Retina (tissue), 1 donor: ENCODE measurements at regions not wholly inside any gene's neighbourhood (a gene's known extent, or its start where the extent isn't known, plus 50 kb on each side); places are given as distances from the start of the nearest gene placed in this dataset.

Experiments used
- DNase-seq: peaks from one replicate; pipeline ENCODE4 v3.0.0-alpha.2; 2016

- DNase-seq = no peak
These were observed 268.5 kb upstream of the LDB2 start for GRCh38 chr4:17166954-17167353.

DNA sequence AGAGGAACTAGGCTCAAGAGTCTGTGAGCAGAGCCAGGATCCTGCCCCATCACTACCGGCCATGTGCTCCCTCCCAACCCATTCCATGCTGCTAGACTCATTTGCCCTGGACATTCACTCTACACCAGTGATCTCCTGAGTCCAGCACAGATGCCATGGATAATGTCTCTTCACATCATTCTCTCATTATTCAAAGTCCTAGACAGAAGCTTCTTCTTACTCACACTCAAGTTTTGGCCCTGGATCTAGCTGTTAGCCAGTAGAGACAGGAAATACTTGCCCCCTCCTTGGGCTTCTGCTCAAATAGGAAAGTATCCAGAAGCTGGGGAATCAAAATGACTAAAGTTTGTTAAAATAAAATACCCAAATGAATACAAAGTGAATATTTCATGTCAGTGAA, 266.8 kb upstream of the LDB2 start:
- no peak for DNase-seq

GRCh38 chr4:17164666-17165065, 266.2 kb upstream of the LDB2 start:
- DNase-seq = no peak

- no peak for DNase-seq
These were observed 264.8 kb upstream of the LDB2 start for GRCh38 chr4:17163156-17163771.

DNA sequence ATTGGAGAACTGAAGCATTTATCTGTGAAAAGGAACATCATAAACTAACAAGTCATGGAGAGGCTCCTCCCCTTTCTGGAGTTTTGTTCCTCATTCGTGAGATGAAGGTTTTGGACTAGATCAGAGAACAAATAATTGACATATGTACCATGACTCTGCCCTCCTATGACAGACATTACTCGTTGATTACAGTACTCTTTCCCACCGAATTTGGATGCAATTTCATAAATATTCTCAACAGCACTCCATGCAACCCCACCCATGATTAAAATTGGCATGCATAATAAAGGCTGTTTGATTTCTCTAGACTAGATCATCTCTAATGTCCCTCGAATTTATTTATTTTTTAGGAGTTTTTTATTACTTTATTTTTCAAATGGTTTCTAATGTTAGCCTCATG, 258.9 kb upstream of the LDB2 start:
- no peak for DNase-seq

- DNase-seq = no peak
These were observed 257.0 kb upstream of the LDB2 start for GRCh38 chr4:17155486-17155885.

- DNase-seq = no peak
These were observed 255.1 kb upstream of the LDB2 start for GRCh38 chr4:17153572-17153971.

GRCh38 chr4:17152941-17153540, 254.6 kb upstream of the LDB2 start:
- DNase-seq = no peak

DNA sequence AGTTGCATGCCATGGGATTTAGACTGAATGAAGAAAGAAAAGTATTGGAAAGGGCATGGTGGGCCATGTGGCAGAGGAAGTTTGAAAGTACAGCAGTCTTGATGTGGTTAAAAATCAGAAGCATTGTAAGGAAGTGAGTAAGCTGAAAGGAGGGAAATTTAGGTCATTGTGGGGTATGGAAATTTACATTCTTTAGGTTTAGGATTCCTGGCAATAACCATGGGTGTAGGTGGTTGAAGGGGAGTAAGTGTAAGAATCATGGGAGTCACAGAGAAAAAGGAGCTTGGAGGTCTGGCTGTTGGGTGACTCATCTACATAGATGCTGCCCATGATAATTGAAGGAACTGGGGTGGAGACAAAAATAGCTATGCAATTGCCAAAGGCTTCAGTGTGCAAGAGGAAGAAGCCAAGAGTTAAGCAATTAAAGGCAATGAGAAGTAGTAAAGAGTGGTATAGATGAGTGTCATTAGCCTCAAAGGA, 243.8 kb upstream of the LDB2 start:
- no peak for DNase-seq

GRCh38 chr4:17138847-17139246, 240.4 kb upstream of the LDB2 start:
- no peak for DNase-seq

DNA sequence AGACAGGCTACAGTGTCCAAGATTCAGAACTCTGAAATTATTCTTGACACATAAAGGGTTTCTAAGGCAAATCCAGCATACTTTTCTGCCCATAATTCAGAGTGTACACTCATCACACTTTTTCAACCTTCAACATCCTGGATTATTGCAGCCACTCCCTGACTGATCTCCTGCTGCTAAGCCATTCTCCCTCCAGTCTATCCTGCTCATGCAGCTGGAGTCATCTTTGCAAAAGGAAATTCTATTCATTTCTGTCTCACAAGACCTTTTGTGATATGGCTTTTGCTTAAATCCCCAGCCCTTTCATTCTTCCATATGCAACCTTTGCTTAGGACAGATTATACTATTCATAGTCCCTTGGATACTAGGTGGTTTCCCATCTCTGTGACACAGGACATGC, 236.1 kb upstream of the LDB2 start:
- no peak for DNase-seq

- DNase-seq = no peak
These were observed 235.7 kb upstream of the LDB2 start for GRCh38 chr4:17134100-17134499.

DNA sequence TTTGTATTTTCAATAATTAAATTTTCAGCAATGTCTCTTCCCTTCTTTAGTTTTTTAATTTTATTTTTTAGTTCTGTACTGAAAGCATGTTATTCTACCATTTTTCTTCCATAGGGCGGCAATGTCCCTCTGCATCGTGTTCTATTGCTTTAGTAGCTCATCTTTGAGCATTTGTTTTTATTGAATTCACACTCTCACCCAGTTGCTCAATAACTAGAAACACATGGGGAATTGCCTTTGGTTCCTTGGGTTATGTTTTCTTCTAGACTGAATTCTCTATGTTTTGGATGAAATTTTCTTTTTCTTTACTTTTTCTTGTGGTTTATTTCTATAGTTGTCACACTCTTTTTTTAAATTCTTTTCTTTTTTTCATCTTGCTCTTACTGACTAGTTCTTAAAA, 233.8 kb upstream of the LDB2 start:
- no peak for DNase-seq

DNA sequence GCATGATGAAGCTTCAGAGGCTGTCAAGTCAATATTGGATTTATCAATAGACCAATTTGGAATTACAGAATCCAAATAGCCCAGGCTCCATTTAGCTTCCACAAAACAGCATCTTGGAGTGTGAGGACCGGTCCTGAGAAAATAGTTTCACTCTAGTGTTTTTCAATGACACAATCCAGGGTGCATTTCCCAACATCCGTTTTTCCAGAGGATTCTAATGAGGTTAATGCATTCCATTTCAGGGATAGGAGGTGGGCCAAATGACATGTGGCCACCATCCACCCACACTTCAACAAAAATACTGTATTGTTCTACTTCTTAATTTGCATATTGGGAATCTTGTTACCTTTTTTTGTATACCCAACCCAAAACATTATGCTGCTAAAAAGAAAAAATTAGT, 229.8 kb upstream of the LDB2 start:
- DNase-seq = no peak

DNA sequence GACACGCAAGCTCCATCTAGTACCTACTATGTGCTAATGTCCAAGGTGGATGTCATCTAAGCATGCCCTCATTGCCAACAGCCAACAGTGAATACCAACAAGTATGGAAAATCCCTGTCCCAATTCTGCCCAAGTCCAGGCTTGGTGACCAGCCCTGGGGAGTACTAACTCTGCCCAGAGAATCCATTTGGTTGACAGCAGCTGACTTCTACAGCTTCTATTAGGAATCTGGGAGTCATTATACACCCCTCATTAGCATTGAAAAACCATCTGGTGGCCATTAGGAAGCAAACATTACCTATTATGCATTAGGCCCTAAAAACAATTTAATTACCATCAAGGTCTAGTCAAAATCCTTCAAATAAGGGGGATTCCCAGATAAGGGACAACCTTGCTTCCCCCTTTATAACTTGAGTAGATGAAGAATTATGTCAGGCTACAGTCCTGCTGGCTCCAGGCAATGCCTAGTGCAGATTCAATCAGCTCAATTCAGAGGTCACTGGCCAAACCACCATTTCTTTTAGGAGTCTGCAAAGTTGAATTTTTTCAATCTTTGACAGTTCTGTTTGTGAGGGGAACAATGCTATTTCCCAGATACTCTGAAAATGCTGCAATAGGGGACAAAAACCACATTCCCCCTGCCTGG, 228.0 kb upstream of the LDB2 start:
- no peak for DNase-seq

- no peak for DNase-seq
These were observed 226.3 kb upstream of the LDB2 start for GRCh38 chr4:17124767-17125166.

- no peak for DNase-seq
These were observed 222.3 kb upstream of the LDB2 start for GRCh38 chr4:17120761-17121160.

GRCh38 chr4:17117746-17118145, 219.3 kb upstream of the LDB2 start:
- no peak for DNase-seq

DNA sequence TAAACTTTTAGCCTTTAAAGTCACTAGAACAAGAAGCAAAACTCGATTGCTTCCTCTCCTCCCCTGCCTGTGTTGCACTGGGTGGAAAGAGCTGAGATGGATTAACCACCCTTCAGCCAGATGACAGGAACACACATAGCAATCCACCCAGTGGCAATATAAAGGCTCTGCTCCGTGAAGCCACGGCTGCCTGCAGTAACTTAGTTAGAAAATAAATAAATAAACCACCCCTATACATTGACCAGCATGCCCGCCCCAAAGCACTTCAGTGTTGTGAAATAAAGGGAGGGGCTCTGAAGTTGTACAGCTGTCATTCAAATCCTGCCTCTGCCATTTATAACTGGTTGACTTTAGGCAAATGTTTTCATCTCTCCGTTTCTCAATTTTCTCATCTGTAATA, 217.1 kb upstream of the LDB2 start:
- DNase-seq = no peak

GRCh38 chr4:17112292-17112659, 213.8 kb upstream of the LDB2 start:
- DNase-seq = peak; percentile 15

DNA sequence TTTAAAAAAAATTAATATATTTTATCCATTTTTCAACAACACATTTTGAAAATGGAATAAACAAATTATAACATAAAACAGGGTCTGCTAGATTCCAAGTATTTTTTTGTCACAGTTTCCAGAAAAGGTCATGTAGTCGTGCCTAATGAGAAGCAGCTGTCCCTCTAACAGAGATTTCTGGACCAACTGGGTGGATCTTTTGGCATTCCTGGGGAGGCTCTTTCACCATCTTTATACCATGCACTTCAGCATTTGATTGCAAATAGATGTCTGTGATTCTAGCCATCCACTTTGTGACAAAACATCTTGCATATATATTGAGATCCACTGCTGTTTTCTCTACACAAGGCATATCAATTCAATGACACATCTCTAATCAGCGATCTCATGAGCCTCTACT, 210.7 kb upstream of the LDB2 start:
- no peak for DNase-seq

GRCh38 chr4:17103231-17103630, 204.8 kb upstream of the LDB2 start:
- DNase-seq = no peak

GRCh38 chr4:17098996-17099395, 200.6 kb upstream of the LDB2 start:
- no peak for DNase-seq

GRCh38 chr4:17098401-17098800, 200.0 kb upstream of the LDB2 start:
- DNase-seq = no peak

- no peak for DNase-seq
These were observed 198.9 kb upstream of the LDB2 start for GRCh38 chr4:17097362-17097761.
